ENCODE measurements at regions not wholly inside any gene's neighbourhood (a gene's known extent, or its start where the extent isn't known, plus 50 kb on each side); places are given as distances from the start of the nearest gene placed in this dataset.
"Not testable (repeated sequence)": the region's sequence is repeated elsewhere in the genome, so short reads cannot be mapped to it uniquely, and the experiment has no call there.

DNA sequence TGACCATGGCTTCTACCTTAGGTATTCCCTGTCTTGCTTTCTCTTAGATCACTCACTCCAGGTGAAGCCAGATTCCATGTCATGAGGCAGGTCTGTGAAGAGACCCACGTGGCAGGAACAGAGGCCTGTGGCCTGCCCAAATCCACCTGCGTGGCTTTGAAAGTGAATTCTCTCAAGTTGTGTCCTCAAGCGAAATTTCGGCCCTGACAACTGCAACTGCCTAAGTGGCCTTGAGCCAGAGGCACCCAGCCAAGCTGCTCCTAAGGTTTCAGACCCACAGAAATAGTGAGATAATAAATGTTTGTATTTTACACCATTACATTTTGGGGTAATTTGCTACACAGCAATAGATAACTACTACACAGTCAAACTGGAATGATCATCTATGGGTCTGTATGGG, 497.9 kb downstream of the XYLT1 start:
- 75 to 79% methylated on average over 4 of the region's 4 CpGs for WGBS, 2 donors

GRCh38 chr16:16973707-16974591, 496.8 kb downstream of the XYLT1 start:
- intact Hi-C loops (cut with DNase I): no loop called here

More for the DNA sequence above, 497.9 kb downstream of the XYLT1 start:
- H3K9me3 ChIP-seq: no peaks in the 10 kb centered on the region
- no peaks in the 10 kb centered on the region for H3K27me3 ChIP-seq
- TF ChIP-seq, protein P1, sequence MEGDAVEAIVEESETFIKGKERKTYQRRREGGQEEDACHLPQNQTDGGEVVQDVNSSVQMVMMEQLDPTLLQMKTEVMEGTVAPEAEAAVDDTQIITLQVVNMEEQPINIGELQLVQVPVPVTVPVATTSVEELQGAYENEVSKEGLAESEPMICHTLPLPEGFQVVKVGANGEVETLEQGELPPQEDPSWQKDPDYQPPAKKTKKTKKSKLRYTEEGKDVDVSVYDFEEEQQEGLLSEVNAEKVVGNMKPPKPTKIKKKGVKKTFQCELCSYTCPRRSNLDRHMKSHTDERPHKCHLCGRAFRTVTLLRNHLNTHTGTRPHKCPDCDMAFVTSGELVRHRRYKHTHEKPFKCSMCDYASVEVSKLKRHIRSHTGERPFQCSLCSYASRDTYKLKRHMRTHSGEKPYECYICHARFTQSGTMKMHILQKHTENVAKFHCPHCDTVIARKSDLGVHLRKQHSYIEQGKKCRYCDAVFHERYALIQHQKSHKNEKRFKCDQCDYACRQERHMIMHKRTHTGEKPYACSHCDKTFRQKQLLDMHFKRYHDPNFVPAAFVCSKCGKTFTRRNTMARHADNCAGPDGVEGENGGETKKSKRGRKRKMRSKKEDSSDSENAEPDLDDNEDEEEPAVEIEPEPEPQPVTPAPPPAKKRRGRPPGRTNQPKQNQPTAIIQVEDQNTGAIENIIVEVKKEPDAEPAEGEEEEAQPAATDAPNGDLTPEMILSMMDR (IDR thresholded peaks at IDR 0.05): no peak
- TF ChIP-seq POLR2A (IDR thresholded peaks at IDR 0.05): no peak
- H3K4me1 ChIP-seq: no peaks in the 10 kb centered on the region
- no peaks in the 10 kb centered on the region for H3K36me3 ChIP-seq
- DNase-seq: no peak
- intact Hi-C loops (cut with DNase I): no loop called here
- H3K27ac ChIP-seq: no peak overlapping the region
- H3K4me3 ChIP-seq: no peak overlapping the region

DNA sequence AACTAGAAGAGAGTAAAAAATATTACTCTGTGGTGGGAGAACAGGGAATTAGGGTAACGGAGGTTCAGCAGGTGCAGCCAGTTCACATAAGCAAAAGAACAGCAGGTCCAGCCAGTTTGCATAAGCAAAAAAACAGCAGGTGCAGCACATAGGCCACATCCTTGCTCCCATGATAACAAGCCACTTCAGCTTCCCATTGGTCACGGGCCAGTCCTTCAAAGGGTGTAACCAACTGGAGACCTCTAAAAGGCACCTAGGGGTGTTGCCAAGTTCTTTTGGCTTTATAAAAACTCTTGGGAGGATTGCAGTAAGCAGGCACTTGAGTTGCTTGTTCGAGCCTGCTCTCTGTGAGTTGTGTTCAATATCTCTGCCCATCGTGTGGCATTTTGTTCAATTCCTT, 488.1 kb downstream of the XYLT1 start:
- Histone ChIP-seq H3K4me3 (no peak overlapping the region), H3K36me3 (no peaks in the 10 kb centered on the region), H3K4me1 (no peaks in the 10 kb centered on the region), H3K9me3 (no peaks in the 10 kb centered on the region), H3K27me3 (no peaks in the 10 kb centered on the region), H3K27ac (no peak overlapping the region)
- WGBS, 2 donors: 88 to 98% methylated on average over 4 of the region's 4 CpGs
- TF ChIP-seq POLR2A (IDR thresholded peaks at IDR 0.05): no peak
- TF ChIP-seq, protein P1 (IDR thresholded peaks at IDR 0.05): no peak
- intact Hi-C loops (cut with DNase I): no loop called here
- no peak for DNase-seq

More at GRCh38 chr16:16973707-16974591, 496.8 kb downstream of the XYLT1 start:
- no peak for DNase-seq
- TF ChIP-seq, protein P1 (IDR thresholded peaks at IDR 0.05): no peak
- TF ChIP-seq POLR2A (IDR thresholded peaks at IDR 0.05): no peak
- no peaks in the 10 kb centered on the region for H3K27me3 ChIP-seq
- H3K4me3 ChIP-seq: no peak overlapping the region
- no peaks in the 10 kb centered on the region for H3K4me1 ChIP-seq
- H3K9me3 ChIP-seq: no peaks in the 10 kb centered on the region
- H3K27ac ChIP-seq: no peak overlapping the region
- H3K36me3 ChIP-seq: no peaks in the 10 kb centered on the region
- 66 to 67% methylated on average over 9 to 10 of the region's 10 CpGs for WGBS, 2 donors

- Histone ChIP-seq H3K4me1 (no peaks in the 10 kb centered on the region), H3K27ac (no peak overlapping the region), H3K9me3 (no peaks in the 10 kb centered on the region), H3K36me3 (no peaks in the 10 kb centered on the region), H3K4me3 (no peak overlapping the region), H3K27me3 (no peaks in the 10 kb centered on the region)
- 83 to 87% methylated on average over 4 to 7 of the region's 7 CpGs for WGBS, 2 donors
- DNase-seq: no peak
- no peak for TF ChIP-seq POLR2A (IDR thresholded peaks at IDR 0.05)
- TF ChIP-seq, protein P1 (IDR thresholded peaks at IDR 0.05): no peak
- intact Hi-C loops (cut with DNase I): no loop called here
These were observed 487.2 kb downstream of the XYLT1 start for GRCh38 chr16:16983582-16983981.

- H3K27ac ChIP-seq; H3K4me1 ChIP-seq; H3K36me3 ChIP-seq; H3K9me3 ChIP-seq; H3K4me3 ChIP-seq; intact Hi-C loops (cut with DNase I); H3K27me3 ChIP-seq; DNase-seq: not testable (repeated sequence)
- WGBS, 2 donors: 90 to 93% methylated on average over 7 to 12 of the region's 21 CpGs
These were observed 486.7 kb downstream of the XYLT1 start for GRCh38 chr16:16984091-16984490.

Measured in esophagus squamous epithelium (tissue), 5 donors.